ENCODE measurements at regions not wholly inside any gene's neighbourhood (a gene's known extent, or its start where the extent isn't known, plus 50 kb on each side); places are given as distances from the start of the nearest gene placed in this dataset.

- no peak for TF ChIP-seq CTCF (conservative IDR thresholded peaks at IDR 0.05)
- no peak for TF ChIP-seq ZFX (IDR thresholded peaks at IDR 0.05)
These were observed 231.7 kb upstream of the CDH12 start for GRCh38 chr5:23084815-23085214.
